H1 (cell line): ENCODE measurements at regions not wholly inside any gene's neighbourhood (a gene's known extent, or its start where the extent isn't known, plus 50 kb on each side); places are given as distances from the start of the nearest gene placed in this dataset.
A peak's percentile ranks its signal among the peaks of the same experiment; 100 is the strongest.

ENCODE experiments used
- CTCF ChIA-PET: fragments of 300-600 bp; sonication (Branson Sonifier 250); formaldehyde crosslinking; loops from one replicate; lab custom pipeline; 2021; ENCODE audit not compliant: partially characterized antibody; lab: Charles Lee
- POLR2A ChIA-PET: fragments of 300-600 bp; sonication (Branson Sonifier 250); formaldehyde crosslinking; loops from one replicate; lab custom pipeline; 2021; ENCODE audit warnings: inconsistent platforms; ENCODE audit not compliant: partially characterized antibody; lab: Charles Lee
- DNase-seq, 2 experiments: peaks; one replicate each; pipeline versions ENCODE4 v3.0.0 to v3.0.0-alpha.2; 2010 to 2022; ENCODE audit warnings: low spot score in 2 of 2, low read depth in 1 of 2, mixed read lengths in 1 of 2
- FAIRE-seq: peaks from 2 replicates; lab custom pipeline; 2011; peaks lifted over from hg19 to GRCh38; lab: Jason Lieb, UNC
- H2AFZ ChIP-seq: 2 replicates; pipeline ENCODE4 v1.8.1; 2012; ENCODE audit warnings: low read length, inconsistent platforms
- H2AK5ac ChIP-seq: 2 replicates; pipeline ENCODE4 v1.6.1; 2013; ENCODE audit warnings: low read depth, low read length
- H2BK120ac ChIP-seq: replicated peaks from 2 replicates; pipeline ENCODE3; 2013; ENCODE audit warnings: low read depth, low read length, inconsistent platforms
- H2BK12ac ChIP-seq: 2 replicates; pipeline ENCODE4 v1.6.1; 2013; ENCODE audit warnings: low read depth, low read length
- H2BK15ac ChIP-seq: 2 replicates; pipeline ENCODE4 v1.6.1; 2013; ENCODE audit warnings: low read length
- H2BK20ac ChIP-seq: 2 replicates; pipeline ENCODE4 v1.6.1; 2013; ENCODE audit warnings: low read length
- H2BK5ac ChIP-seq: 2 replicates; pipeline ENCODE4 v1.6.1; 2013; ENCODE audit warnings: low read depth, low read length
- H3K14ac ChIP-seq: 2 replicates; pipeline ENCODE4 v1.6.1; 2013; ENCODE audit warnings: inconsistent platforms; ENCODE audit not compliant: insufficient read length
- H3K18ac ChIP-seq: 2 replicates; pipeline ENCODE4 v1.6.1; 2013; ENCODE audit warnings: low read length; ENCODE audit errors: extremely low read depth
- H3K23ac ChIP-seq: 2 replicates; pipeline ENCODE4 v1.6.1; 2013; ENCODE audit warnings: inconsistent platforms; ENCODE audit not compliant: insufficient read length
- H3K23me2 ChIP-seq: 2 replicates; pipeline ENCODE4 v1.6.1; 2013; ENCODE audit warnings: low read depth, low read length
- H3K27ac ChIP-seq: 2 replicates; pipeline ENCODE4 v1.6.1; 2011; ENCODE audit warnings: low read depth, low read length, inconsistent platforms
- H3K27me3 ChIP-seq, 4 experiments: replicated peaks in 1 of 4; 1 replicate in 1 of 4; 2 replicates in 3 of 4; pipeline versions ENCODE4 v1.6.1 to v1.8.1; 2011 to 2013; ENCODE audit warnings: low read length in 3 of 4, mild to moderate bottlenecking in 3 of 4, inconsistent platforms in 2 of 4, mixed read lengths in 2 of 4, moderate library complexity in 1 of 4; ENCODE audit not compliant: control insufficient read depth in 3 of 4, insufficient read depth in 3 of 4; ENCODE audit errors: extremely low read depth in 1 of 4
- H3K36me3 ChIP-seq, 4 experiments: 2 replicates each; pipeline versions ENCODE4 v1.6.1 to v1.8.1; 2011 to 2013; ENCODE audit warnings: mild to moderate bottlenecking in 4 of 4, low read length in 3 of 4, moderate library complexity in 2 of 4, control low read depth in 1 of 4, inconsistent platforms in 1 of 4; ENCODE audit not compliant: insufficient read depth in 4 of 4, control insufficient read depth in 2 of 4
- H3K4ac ChIP-seq: replicated peaks from 2 replicates; pipeline ENCODE3; 2013; ENCODE audit warnings: low read length, low read depth, mixed read lengths, inconsistent platforms; ENCODE audit not compliant: insufficient read length
- H3K4me1 ChIP-seq, 4 experiments: replicated peaks in 1 of 4; 1 replicate in 1 of 4; 2 replicates in 3 of 4; pipeline versions ENCODE4 v1.6.1 to v1.8.1; 2011 to 2013; ENCODE audit warnings: low read length in 3 of 4, inconsistent platforms in 2 of 4, mixed read lengths in 1 of 4; ENCODE audit not compliant: insufficient read depth in 4 of 4, control insufficient read depth in 3 of 4
- H3K4me2 ChIP-seq, 2 experiments: 2 replicates each; pipeline versions ENCODE4 v1.6.1 to v1.8.1; 2011 to 2013; ENCODE audit warnings: low read depth in 2 of 2, low read length in 2 of 2, control low read depth in 1 of 2, inconsistent platforms in 1 of 2, mild to moderate bottlenecking in 1 of 2; ENCODE audit not compliant: insufficient read depth in 1 of 2
- H3K4me3 ChIP-seq, 4 experiments: fragments of 200-600, 300-600 bp in 1 of 4; sonication (generic), shearing (Covaris generic), sonication (Bioruptor Twin) in 1 of 4; 2 replicates each; pipeline versions ENCODE4 v1.5.1 to v1.8.1; 2011 to 2016; ENCODE audit warnings: low read length in 4 of 4, low read depth in 3 of 4, control low read depth in 2 of 4, inconsistent platforms in 2 of 4, mild to moderate bottlenecking in 2 of 4, mixed read lengths in 1 of 4, moderate library complexity in 1 of 4; ENCODE audit not compliant: insufficient read depth in 2 of 4; ENCODE audit errors: extremely low read depth in 1 of 4
- H3K56ac ChIP-seq: replicated peaks from 2 replicates; pipeline ENCODE3; 2013; ENCODE audit warnings: low read depth, mild to moderate bottlenecking, mixed read lengths, low read length, inconsistent platforms; ENCODE audit not compliant: insufficient read length
- H3K79me1 ChIP-seq: 2 replicates; pipeline ENCODE4 v1.6.1; 2013; ENCODE audit warnings: low read depth, low read length, control low read depth
- H3K79me2 ChIP-seq, 2 experiments: 2 replicates each; pipeline versions ENCODE4 v1.6.1 to v1.8.1; 2012 to 2013; ENCODE audit warnings: low read length in 2 of 2, mild to moderate bottlenecking in 2 of 2, inconsistent platforms in 1 of 2; ENCODE audit not compliant: insufficient read depth in 2 of 2, control insufficient read depth in 1 of 2
- H3K9ac ChIP-seq, 4 experiments: replicated peaks in 1 of 4; 1 replicate in 1 of 4; 2 replicates in 3 of 4; pipeline versions ENCODE4 v1.6.1 to v1.8.1; 2011 to 2013; ENCODE audit warnings: low read depth in 3 of 4, low read length in 3 of 4, control low read depth in 2 of 4, mild to moderate bottlenecking in 2 of 4, moderate library complexity in 2 of 4, inconsistent platforms in 1 of 4; ENCODE audit errors: extremely low read depth in 1 of 4
- H3K9me3 ChIP-seq, 2 experiments: 2 replicates each; pipeline versions ENCODE4 v1.6.1 to v1.8.1; 2012 to 2013; ENCODE audit warnings: mild to moderate bottlenecking in 2 of 2, moderate library complexity in 2 of 2, control low read depth in 1 of 2, inconsistent platforms in 1 of 2, low read depth in 1 of 2, low read length in 1 of 2, mixed read lengths in 1 of 2; ENCODE audit not compliant: insufficient read depth in 2 of 2
- H4K20me1 ChIP-seq, 2 experiments: replicated peaks in 1 of 2; 2 replicates each; pipeline versions ENCODE3 to v1.8.1; 2011 to 2013; ENCODE audit warnings: inconsistent platforms in 2 of 2, low read length in 2 of 2, mild to moderate bottlenecking in 1 of 2; ENCODE audit not compliant: insufficient read depth in 2 of 2, control insufficient read depth in 1 of 2
- H4K5ac ChIP-seq: 2 replicates; pipeline ENCODE4 v1.6.1; 2013; ENCODE audit warnings: low read length, low read depth, mixed read lengths, inconsistent platforms; ENCODE audit not compliant: insufficient read length
- H4K8ac ChIP-seq: 2 replicates; pipeline ENCODE4 v1.8.0; 2013; ENCODE audit warnings: mild to moderate bottlenecking, moderate library complexity, low read length, inconsistent platforms; ENCODE audit not compliant: insufficient read depth; ENCODE audit errors: extremely low read depth
- H4K91ac ChIP-seq: replicated peaks from 2 replicates; pipeline ENCODE3; 2013; ENCODE audit warnings: low read length, mixed read lengths, inconsistent platforms; ENCODE audit not compliant: insufficient read length
- CEBPB ChIP-seq: IDR thresholded peaks from 2 replicates; pipeline ENCODE4 v1.6.1; 2012; ENCODE audit warnings: low read depth, low read length
- CREB1 ChIP-seq: IDR thresholded peaks from 2 replicates; pipeline ENCODE4 v1.6.1; 2012; ENCODE audit warnings: inconsistent platforms
- EP300 ChIP-seq, 2 experiments: IDR thresholded peaks; 1 replicate in 1 of 2; 2 replicates in 1 of 2; pipeline ENCODE4 v1.6.1; 2011 to 2012; ENCODE audit warnings: low read depth in 2 of 2, low read length in 2 of 2, mild to moderate bottlenecking in 2 of 2, borderline replicate concordance in 1 of 2, inconsistent platforms in 1 of 2, moderate library complexity in 1 of 2
- HDAC6 ChIP-seq: IDR thresholded peaks from one replicate; pipeline ENCODE4 v1.7.1; 2012; ENCODE audit warnings: low read depth, mild to moderate bottlenecking, inconsistent platforms, low read length, moderate library complexity
- MAFK ChIP-seq: IDR thresholded peaks from 2 replicates; pipeline ENCODE4 v1.6.1; 2012; ENCODE audit warnings: low read depth, mild to moderate bottlenecking, improper control_type of control experiment, low read length
- SIN3A ChIP-seq, 2 experiments: IDR thresholded peaks in 1 of 2; conservative IDR thresholded peaks in 1 of 2; 2 replicates each; pipeline ENCODE4 v1.6.1; 2011 to 2012; ENCODE audit warnings: low read length in 2 of 2, improper control_type of control experiment in 1 of 2, low read depth in 1 of 2, mild to moderate bottlenecking in 1 of 2
- TAF7 ChIP-seq: optimal IDR thresholded peaks from 2 replicates; pipeline ENCODE3; 2011; ENCODE audit warnings: low read depth, mild to moderate bottlenecking, inconsistent platforms, low read length, moderate library complexity, borderline replicate concordance

GRCh38 chr18:7321831-7322230, 90.9 kb downstream of the LRRC30 start:
- Histone ChIP-seq H2AK5ac (no peak overlapping the region), H3K27me3 (no peaks in the 10 kb centered on the region), H4K8ac (no peak overlapping the region), H4K20me1 (peaks cover 0 to 2% of the 10 kb centered on the region in 2 experiments), H3K14ac (no peak overlapping the region), H3K27ac (no peak overlapping the region), H3K18ac (no peak overlapping the region), H3K56ac (peak overlapping the region; percentile 87), H2AFZ (no peak overlapping the region), H3K36me3 (no peaks in the 10 kb centered on the region), H3K79me2 (no peaks in the 10 kb centered on the region), H3K4me1 (no peaks in the 10 kb centered on the region; a peak in 1 of 7 replicates), H2BK12ac (no peak overlapping the region), H2BK5ac (no peak overlapping the region), H3K23me2 (peaks cover 5% of the 10 kb centered on the region; the same call in 1 of the 2 replicates), H3K4me3 (no peak overlapping the region), H3K79me1 (no peaks in the 10 kb centered on the region), H4K91ac (no peak overlapping the region), H2BK15ac (no peak overlapping the region), H3K9me3 (no peaks in the 10 kb centered on the region), H3K4ac (no peak overlapping the region), H3K23ac (no peak overlapping the region), H2BK20ac (no peak overlapping the region), H3K9ac (no peak overlapping the region), H3K4me2 (no peak overlapping the region), H2BK120ac (no peak overlapping the region), H4K5ac (no peak overlapping the region)
- no peak for FAIRE-seq
- ChIA-PET CTCF (no interaction called here), POLR2A (no interaction called here)
- no peak for DNase-seq
- TF ChIP-seq CEBPB (no peak), MAFK (no peak), CREB1 (no peak), HDAC6 (no peak), EP300 (IDR thresholded peaks at IDR 0.05; ENCODE audit: borderline replicate concordance in 1 of 2, low read depth in 2 of 2, low read length in 2 of 2) (no peak), SIN3A (conservative IDR thresholded peaks at IDR 0.05 in 1 of 2, IDR thresholded peaks at IDR 0.05 in 1 of 2; ENCODE audit: low read depth in 1 of 2, low read length in 2 of 2) (no peak), TAF7 (no peak)
